ENCODE measurements at regions not wholly inside any gene's neighbourhood (a gene's known extent, or its start where the extent isn't known, plus 50 kb on each side); places are given as distances from the start of the nearest gene placed in this dataset.

- TF ChIP-seq TAF1 (IDR thresholded peaks at IDR 0.05; ENCODE audit: low read depth, low read length) (no peak), POLR2A (IDR thresholded peaks at IDR 0.05; ENCODE audit: low read depth, low read length) (no peak), SPI1 (IDR thresholded peaks at IDR 0.05; ENCODE audit: low read depth, low read length) (no peak), PAX5 (IDR thresholded peaks at IDR 0.05; ENCODE audit: insufficient read depth, low read length, severe bottlenecking) (no peak), POLR2AphosphoS5 (IDR thresholded peaks at IDR 0.05; ENCODE audit: low read depth, low read length) (no peak)
These were observed 210.1 kb upstream of the LNX1 start for GRCh38 chr4:53801373-53801772.
